Upper lobe of left lung (tissue), 4 donors: ENCODE measurements at regions not wholly inside any gene's neighbourhood (a gene's known extent, or its start where the extent isn't known, plus 50 kb on each side); places are given as distances from the start of the nearest gene placed in this dataset.

Source experiments
- POLR2AphosphoS5 ChIP-seq, 2 donors: sonication (generic); formaldehyde crosslinking; IDR thresholded peaks; one replicate each; pipeline ENCODE4 v1.5.1; 2017; ENCODE audit warnings: antibody characterized with exemption in 2 of 2
- TF ChIP-seq, protein P1 (sequence below), 6 experiments: fragments of 450-650 bp in 4 of 6; fragments of 200-600 bp in 2 of 6; sonication (generic) in 2 of 6; IDR thresholded peaks; one replicate each; pipeline ENCODE4 v1.5.1; 2016 to 2019; ENCODE audit warnings: antibody characterized with exemption in 6 of 6

DNA sequence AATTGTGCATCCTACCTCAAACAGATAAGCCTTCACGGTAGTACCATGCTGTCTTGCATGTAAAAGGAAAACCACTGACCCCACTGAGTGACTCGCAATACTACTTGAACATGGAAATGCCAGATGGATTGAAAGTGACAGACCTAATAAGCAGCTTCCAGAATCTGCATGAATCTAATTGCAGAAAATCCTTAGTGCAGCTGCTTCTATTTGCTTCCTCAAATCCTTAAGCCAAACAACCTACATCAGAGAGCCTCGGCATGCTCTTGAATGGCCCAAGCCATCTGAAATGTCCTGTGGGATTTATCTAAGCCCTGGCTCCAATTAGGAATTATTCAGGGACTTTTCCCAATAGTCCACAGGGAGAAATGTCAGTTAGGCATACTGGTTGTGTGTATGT, 509.5 kb upstream of the CELF2 start:
- TF ChIP-seq, protein P1, sequence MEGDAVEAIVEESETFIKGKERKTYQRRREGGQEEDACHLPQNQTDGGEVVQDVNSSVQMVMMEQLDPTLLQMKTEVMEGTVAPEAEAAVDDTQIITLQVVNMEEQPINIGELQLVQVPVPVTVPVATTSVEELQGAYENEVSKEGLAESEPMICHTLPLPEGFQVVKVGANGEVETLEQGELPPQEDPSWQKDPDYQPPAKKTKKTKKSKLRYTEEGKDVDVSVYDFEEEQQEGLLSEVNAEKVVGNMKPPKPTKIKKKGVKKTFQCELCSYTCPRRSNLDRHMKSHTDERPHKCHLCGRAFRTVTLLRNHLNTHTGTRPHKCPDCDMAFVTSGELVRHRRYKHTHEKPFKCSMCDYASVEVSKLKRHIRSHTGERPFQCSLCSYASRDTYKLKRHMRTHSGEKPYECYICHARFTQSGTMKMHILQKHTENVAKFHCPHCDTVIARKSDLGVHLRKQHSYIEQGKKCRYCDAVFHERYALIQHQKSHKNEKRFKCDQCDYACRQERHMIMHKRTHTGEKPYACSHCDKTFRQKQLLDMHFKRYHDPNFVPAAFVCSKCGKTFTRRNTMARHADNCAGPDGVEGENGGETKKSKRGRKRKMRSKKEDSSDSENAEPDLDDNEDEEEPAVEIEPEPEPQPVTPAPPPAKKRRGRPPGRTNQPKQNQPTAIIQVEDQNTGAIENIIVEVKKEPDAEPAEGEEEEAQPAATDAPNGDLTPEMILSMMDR (IDR thresholded peaks at IDR 0.05), result no peak
- TF ChIP-seq POLR2AphosphoS5 (IDR thresholded peaks at IDR 0.05), result no peak
